ENCODE measurements at regions not wholly inside any gene's neighbourhood (a gene's known extent, or its start where the extent isn't known, plus 50 kb on each side); places are given as distances from the start of the nearest gene placed in this dataset.

DNA sequence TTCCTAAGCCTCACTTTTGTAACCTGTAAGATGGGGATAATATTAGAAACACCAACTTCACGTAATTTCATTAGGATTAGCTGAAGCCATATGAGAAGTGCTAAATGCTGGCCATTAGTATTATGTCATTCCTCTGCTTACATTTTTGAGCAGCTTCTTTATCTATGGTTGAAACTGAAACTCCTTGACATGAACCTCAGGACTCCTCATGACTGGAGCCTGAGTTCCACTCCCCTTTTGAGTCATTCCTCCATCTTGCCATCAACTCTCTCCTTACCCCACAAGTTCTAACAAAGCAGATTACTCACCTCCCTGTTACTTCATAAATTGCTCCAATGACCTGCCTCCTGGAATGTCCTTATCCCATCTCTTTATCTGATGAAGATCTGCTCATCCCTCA lies 123.2 kb upstream of the KCNIP4 start:
- POLR2A ChIA-PET = no interaction called here
- peaks cover 6% of the 10 kb centered on the region for H3K9me3 Mint-ChIP-seq

DNA sequence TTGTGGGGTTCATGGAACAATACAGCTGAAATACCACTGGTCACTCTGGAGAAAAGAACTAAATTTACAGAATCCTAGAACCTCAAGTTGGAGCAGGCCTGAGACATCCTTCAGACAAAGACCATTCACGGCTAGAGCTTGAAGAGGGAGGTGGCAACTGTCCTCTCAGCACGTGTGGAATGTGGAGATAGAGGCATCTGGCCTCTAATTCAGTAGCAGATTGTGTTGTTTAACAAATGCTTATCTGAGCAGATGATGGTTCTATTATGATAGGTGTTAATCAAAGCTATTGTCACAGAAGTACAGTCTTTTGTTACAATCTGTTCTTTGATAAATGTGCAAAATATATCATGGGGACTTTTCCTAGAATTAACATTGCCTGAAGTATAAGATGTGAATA lies 121.7 kb upstream of the KCNIP4 start:
- Mint-ChIP-seq H3K27ac (no peak overlapping the region), H3K36me3 (no peaks in the 10 kb centered on the region), H3K9me3 (peaks cover 2% of the 10 kb centered on the region), H3K4me3 (no peak overlapping the region), H3K27me3 (no peaks in the 10 kb centered on the region), H3K4me1 (peaks cover 2% of the 10 kb centered on the region)
- ATAC-seq (ENCODE audit: low read depth) (no peak), DNase-seq (no peak)
- POLR2A ChIA-PET = no interaction called here

More for the DNA sequence above, 123.2 kb upstream of the KCNIP4 start:
- no peak for DNase-seq
- no peak overlapping the region for H3K4me3 Mint-ChIP-seq
- no peaks in the 10 kb centered on the region for H3K36me3 Mint-ChIP-seq
- H3K27me3 Mint-ChIP-seq = no peaks in the 10 kb centered on the region
- H3K27ac Mint-ChIP-seq = no peak overlapping the region
- peaks cover 2% of the 10 kb centered on the region for H3K4me1 Mint-ChIP-seq
- peak; percentile 36 for ATAC-seq (ENCODE audit: low read depth)

GRCh38 chr4:22063613-22064012 lies 115.0 kb upstream of the KCNIP4 start:
- POLR2A ChIA-PET = no interaction called here
- Mint-ChIP-seq H3K4me3 (no peak overlapping the region), H3K9me3 (peaks cover 3% of the 10 kb centered on the region), H3K36me3 (no peaks in the 10 kb centered on the region), H3K27me3 (no peaks in the 10 kb centered on the region), H3K27ac (no peak overlapping the region), H3K4me1 (no peaks in the 10 kb centered on the region)
- ATAC-seq (ENCODE audit: low read depth) (no peak), DNase-seq (no peak)

- DNase-seq = no peak
- Mint-ChIP-seq H3K4me1 (no peaks in the 10 kb centered on the region), H3K36me3 (no peaks in the 10 kb centered on the region), H3K27me3 (no peaks in the 10 kb centered on the region), H3K4me3 (no peak overlapping the region), H3K9me3 (peaks cover 3% of the 10 kb centered on the region), H3K27ac (no peak overlapping the region)
- no peak for ATAC-seq (ENCODE audit: low read depth)
- POLR2A ChIA-PET = no interaction called here
Measured at GRCh38 chr4:22062676-22063075, 114.1 kb upstream of the KCNIP4 start.

GRCh38 chr4:22055954-22056353 lies 107.4 kb upstream of the KCNIP4 start:
- H3K36me3 Mint-ChIP-seq = no peaks in the 10 kb centered on the region
- H3K27ac Mint-ChIP-seq = no peak overlapping the region
- ATAC-seq (ENCODE audit: low read depth) = no peak
- H3K27me3 Mint-ChIP-seq = no peaks in the 10 kb centered on the region
- DNase-seq = no peak
- H3K9me3 Mint-ChIP-seq = peaks cover 1% of the 10 kb centered on the region
- H3K4me3 Mint-ChIP-seq = no peak overlapping the region
- POLR2A ChIA-PET = no interaction called here
- no peaks in the 10 kb centered on the region for H3K4me1 Mint-ChIP-seq

- POLR2A ChIA-PET = no interaction called here
- no peak overlapping the region for H3K27ac Mint-ChIP-seq
- no peak overlapping the region for H3K4me3 Mint-ChIP-seq
- ATAC-seq (ENCODE audit: low read depth) = no peak
- H3K9me3 Mint-ChIP-seq = peaks cover 7% of the 10 kb centered on the region
- DNase-seq = no peak
- no peaks in the 10 kb centered on the region for H3K4me1 Mint-ChIP-seq
- H3K27me3 Mint-ChIP-seq = no peaks in the 10 kb centered on the region
- H3K36me3 Mint-ChIP-seq = no peaks in the 10 kb centered on the region
Measured at GRCh38 chr4:22052076-22052475, 103.5 kb upstream of the KCNIP4 start.

DNA sequence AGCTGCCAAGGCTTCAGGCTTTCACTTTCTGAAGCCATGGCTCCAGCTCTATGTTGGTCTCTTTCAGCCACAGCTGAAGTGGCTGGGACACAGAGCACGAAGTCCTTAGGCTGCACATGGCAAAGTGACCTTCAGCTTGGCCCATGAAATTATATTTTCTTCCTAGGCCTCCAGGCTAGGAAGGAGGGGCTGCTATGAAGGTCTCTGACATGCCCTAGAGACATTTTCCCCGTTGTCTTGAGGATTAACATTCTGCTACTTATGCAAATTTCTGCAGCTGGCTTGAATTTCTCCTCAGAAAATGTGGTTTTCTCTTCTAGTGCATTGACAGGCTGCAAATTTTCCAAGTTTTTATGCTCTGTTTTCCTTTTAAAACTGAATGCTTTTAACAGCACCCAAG lies 99.8 kb upstream of the KCNIP4 start:
- Mint-ChIP-seq H3K27me3 (no peaks in the 10 kb centered on the region), H3K36me3 (no peaks in the 10 kb centered on the region), H3K4me3 (no peak overlapping the region), H3K27ac (no peak overlapping the region), H3K4me1 (no peaks in the 10 kb centered on the region), H3K9me3 (peaks cover 6% of the 10 kb centered on the region)
- ATAC-seq (ENCODE audit: low read depth) = no peak
- no peak for DNase-seq
- POLR2A ChIA-PET = no interaction called here

DNA sequence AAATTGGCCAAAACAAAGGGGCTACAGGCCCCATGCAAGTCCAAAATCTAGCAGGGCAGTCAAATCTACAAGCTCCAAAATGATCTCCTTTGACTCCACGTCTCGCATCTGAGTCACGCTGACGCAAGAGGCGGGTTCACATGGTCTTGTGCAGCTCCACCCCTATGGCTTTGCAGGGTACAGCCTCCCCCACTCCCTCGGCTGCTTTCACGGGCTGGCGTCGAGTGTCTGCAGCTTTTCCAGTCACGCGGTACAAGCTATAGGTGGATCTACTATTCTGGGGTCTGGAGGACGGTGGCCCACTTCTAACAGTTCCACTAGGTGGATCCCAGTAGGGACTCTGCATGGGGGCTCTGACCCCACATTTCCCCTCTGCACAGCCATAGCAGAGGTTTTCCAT lies 99.2 kb upstream of the KCNIP4 start:
- no peak for ATAC-seq (ENCODE audit: low read depth)
- POLR2A ChIA-PET = no interaction called here
- no peak overlapping the region for H3K4me3 Mint-ChIP-seq

GRCh38 chr4:22045051-22045630 lies 96.6 kb upstream of the KCNIP4 start:
- Mint-ChIP-seq H3K36me3 (no peaks in the 10 kb centered on the region), H3K9me3 (peaks cover 6% of the 10 kb centered on the region), H3K4me1 (no peaks in the 10 kb centered on the region), H3K27ac (no peak overlapping the region), H3K27me3 (no peaks in the 10 kb centered on the region), H3K4me3 (no peak overlapping the region)
- ATAC-seq (ENCODE audit: low read depth) (no peak), DNase-seq (no peak)
- POLR2A ChIA-PET = no interaction called here

More for the DNA sequence above, 99.2 kb upstream of the KCNIP4 start:
- no peaks in the 10 kb centered on the region for H3K27me3 Mint-ChIP-seq
- H3K36me3 Mint-ChIP-seq = no peaks in the 10 kb centered on the region
- no peak for DNase-seq
- no peaks in the 10 kb centered on the region for H3K4me1 Mint-ChIP-seq
- H3K27ac Mint-ChIP-seq = no peak overlapping the region
- H3K9me3 Mint-ChIP-seq = peaks cover 6% of the 10 kb centered on the region

DNA sequence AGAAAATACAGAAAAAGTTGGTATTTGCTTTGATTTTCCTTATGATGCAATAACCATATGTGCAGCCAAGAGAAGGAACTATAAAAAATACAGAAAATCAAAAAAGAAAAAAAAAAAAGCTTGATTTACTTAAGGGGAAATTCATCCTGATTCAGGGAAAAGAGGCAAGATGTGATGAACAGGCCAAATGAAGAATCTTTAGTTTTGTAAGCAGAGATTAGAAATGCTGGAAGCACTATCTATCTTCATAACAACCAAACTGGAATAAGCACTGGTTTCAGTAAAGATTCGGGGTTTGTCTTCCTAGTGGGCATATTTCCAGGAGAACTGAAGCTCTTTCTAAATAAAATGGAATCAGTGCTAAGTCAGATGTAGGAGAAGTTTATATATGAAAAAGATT lies 82.9 kb upstream of the KCNIP4 start:
- no peak for DNase-seq
- Mint-ChIP-seq H3K4me3 (no peak overlapping the region), H3K36me3 (no peaks in the 10 kb centered on the region), H3K27ac (no peak overlapping the region), H3K4me1 (no peaks in the 10 kb centered on the region), H3K27me3 (no peaks in the 10 kb centered on the region), H3K9me3 (peaks cover 5% of the 10 kb centered on the region)
- POLR2A ChIA-PET = no interaction called here
- ATAC-seq (ENCODE audit: low read depth) = no peak

DNA sequence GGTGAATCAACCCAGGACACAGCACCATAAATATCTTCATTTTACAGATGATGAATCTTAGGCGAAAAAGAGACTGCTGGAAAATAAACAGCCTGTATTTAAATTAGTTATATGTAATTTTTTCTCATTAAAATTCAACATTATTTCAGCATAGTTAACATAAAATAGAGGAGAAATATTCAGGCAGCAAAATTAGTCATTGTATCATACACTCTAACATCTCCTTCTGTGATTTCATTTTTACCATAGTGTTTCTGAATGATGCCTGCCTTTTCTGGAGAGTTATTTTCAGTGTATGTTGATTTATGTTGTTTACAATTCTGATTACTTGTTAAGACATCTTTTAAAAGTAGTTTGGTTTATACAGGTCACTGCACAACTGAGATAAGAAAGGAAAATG lies 82.3 kb upstream of the KCNIP4 start:
- ATAC-seq (ENCODE audit: low read depth) (no peak), DNase-seq (no peak)
- POLR2A ChIA-PET = no interaction called here
- peaks cover 5% of the 10 kb centered on the region for H3K9me3 Mint-ChIP-seq
- no peak overlapping the region for H3K27ac Mint-ChIP-seq
- no peaks in the 10 kb centered on the region for H3K4me1 Mint-ChIP-seq
- no peaks in the 10 kb centered on the region for H3K27me3 Mint-ChIP-seq
- no peaks in the 10 kb centered on the region for H3K36me3 Mint-ChIP-seq
- H3K4me3 Mint-ChIP-seq = no peak overlapping the region

GRCh38 chr4:22030307-22030706 lies 81.7 kb upstream of the KCNIP4 start:
- no peak overlapping the region for H3K4me3 Mint-ChIP-seq
- H3K27me3 Mint-ChIP-seq = no peaks in the 10 kb centered on the region
- H3K4me1 Mint-ChIP-seq = no peaks in the 10 kb centered on the region
- peaks cover 5% of the 10 kb centered on the region for H3K9me3 Mint-ChIP-seq
- H3K36me3 Mint-ChIP-seq = no peaks in the 10 kb centered on the region
- DNase-seq (no peak), ATAC-seq (ENCODE audit: low read depth) (no peak)
- POLR2A ChIA-PET = no interaction called here
- no peak overlapping the region for H3K27ac Mint-ChIP-seq

DNA sequence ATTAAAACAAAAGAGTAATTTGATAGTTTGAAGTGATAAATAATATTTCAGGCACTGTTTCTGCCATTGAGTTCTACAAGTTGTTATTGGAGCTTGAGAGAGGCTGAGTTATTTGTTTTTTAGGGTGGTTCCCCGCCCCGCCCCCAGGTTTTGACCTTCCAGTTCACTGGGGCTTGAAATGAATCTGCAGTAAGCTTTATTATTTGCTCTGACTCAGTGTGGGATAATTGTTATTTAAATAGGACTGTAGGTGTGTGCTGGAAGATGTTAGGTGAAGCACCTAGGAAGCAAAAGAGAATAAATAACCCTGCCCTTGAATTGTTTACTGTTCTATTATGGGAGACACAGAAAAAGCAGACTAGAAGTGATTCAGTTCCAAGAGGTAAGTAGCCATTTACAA lies 81.2 kb upstream of the KCNIP4 start:
- DNase-seq = no peak
- no peaks in the 10 kb centered on the region for H3K36me3 Mint-ChIP-seq
- no peaks in the 10 kb centered on the region for H3K27me3 Mint-ChIP-seq
- ATAC-seq (ENCODE audit: low read depth) = no peak
- H3K4me1 Mint-ChIP-seq = no peaks in the 10 kb centered on the region
- POLR2A ChIA-PET = no interaction called here
- H3K27ac Mint-ChIP-seq = no peak overlapping the region
- no peak overlapping the region for H3K4me3 Mint-ChIP-seq
- H3K9me3 Mint-ChIP-seq = peaks cover 3% of the 10 kb centered on the region

DNA sequence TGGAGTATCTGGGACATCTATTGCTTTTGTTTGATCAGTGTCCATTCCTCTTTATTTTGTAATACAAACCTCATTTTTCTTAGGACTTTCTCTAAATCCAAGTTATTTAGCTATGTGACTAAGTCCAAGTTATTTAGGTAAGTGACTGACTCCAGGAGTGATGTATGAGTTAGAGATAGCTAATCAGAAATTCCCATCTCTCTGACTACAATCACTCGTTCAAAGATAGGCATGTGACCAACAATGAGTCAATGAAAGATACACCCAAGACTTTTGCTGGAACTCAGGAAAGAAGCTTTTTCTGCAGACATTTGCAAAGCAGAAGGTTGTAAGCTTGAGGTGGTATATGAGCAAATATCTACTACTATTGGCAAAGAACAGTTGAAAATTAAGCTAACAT lies 72.5 kb upstream of the KCNIP4 start:
- Mint-ChIP-seq H3K9me3 (no peaks in the 10 kb centered on the region), H3K4me1 (no peaks in the 10 kb centered on the region), H3K27ac (no peak overlapping the region), H3K27me3 (no peaks in the 10 kb centered on the region), H3K36me3 (no peaks in the 10 kb centered on the region), H3K4me3 (no peak overlapping the region)
- POLR2A ChIA-PET = no interaction called here
- no peak for DNase-seq
- ATAC-seq (ENCODE audit: low read depth) = no peak

DNA sequence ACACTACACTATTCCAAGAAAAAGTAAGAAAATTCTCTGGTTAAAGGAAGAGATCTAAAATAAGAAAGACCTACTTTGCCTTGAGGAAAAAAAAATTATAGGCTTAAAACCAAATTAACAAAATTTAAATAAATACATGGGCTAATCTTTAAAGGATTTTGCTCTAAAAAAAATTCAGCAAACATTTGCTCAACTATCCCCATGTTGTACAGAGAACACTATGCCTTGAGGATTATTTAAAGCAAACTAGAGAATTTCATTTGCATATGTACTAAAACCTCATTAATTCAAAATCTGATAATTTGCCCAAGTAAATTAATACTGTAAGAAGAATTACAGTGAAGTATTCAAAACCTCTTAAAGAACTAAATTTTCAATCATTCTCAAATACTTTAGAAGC lies 71.6 kb upstream of the KCNIP4 start:
- Mint-ChIP-seq H3K36me3 (no peaks in the 10 kb centered on the region), H3K9me3 (no peaks in the 10 kb centered on the region), H3K4me3 (no peak overlapping the region), H3K4me1 (no peaks in the 10 kb centered on the region), H3K27me3 (no peaks in the 10 kb centered on the region), H3K27ac (no peak overlapping the region)
- ATAC-seq (ENCODE audit: low read depth) (no peak), DNase-seq (no peak)
- POLR2A ChIA-PET = no interaction called here

Data from activated naive CD8-positive, alpha-beta T cell treated with anti-CD3 and anti-CD28 coated beads, Interleukin-2, amount 10 ng/mL, durations not matched to agents 7 days and 5 days (primary cell).